Psoas muscle (tissue), 7 donors: ENCODE measurements at regions not wholly inside any gene's neighbourhood (a gene's known extent, or its start where the extent isn't known, plus 50 kb on each side); places are given as distances from the start of the nearest gene placed in this dataset.

Experiments used
- ATAC-seq, 4 donors: fragments of 200-7000 bp; cut with Tn5 transposase; one replicate each; pipeline ENCODE4 v1.9.1; 2020; ENCODE audit warnings: moderate library complexity in 3 of 4, mild to moderate bottlenecking in 2 of 4
- DNase-seq, 2 donors: peaks; one replicate each; pipeline ENCODE4 v3.0.0-alpha.2; 2020
- H3K27ac ChIP-seq: fragments of 200-600 bp; one replicate; pipeline ENCODE4 v1.8.0; 2022
- H3K27me3 ChIP-seq, 3 donors: fragments of 200-600 bp in 1 of 3; one replicate each; pipeline versions ENCODE4 v1.6.1 to v1.8.0; 2013 to 2022; ENCODE audit warnings: low read length in 2 of 3, mild to moderate bottlenecking in 2 of 3, moderate library complexity in 1 of 3; ENCODE audit not compliant: insufficient read depth in 3 of 3
- H3K36me3 ChIP-seq, 2 donors: fragments of 200-600 bp in 1 of 2; one replicate each; pipeline versions ENCODE4 v1.6.1 to v1.8.0; 2013 to 2022; ENCODE audit warnings: low read depth in 1 of 2, mild to moderate bottlenecking in 1 of 2, moderate library complexity in 1 of 2; ENCODE audit not compliant: insufficient read depth in 1 of 2
- H3K4me1 ChIP-seq: fragments of 200-600 bp; one replicate; pipeline ENCODE4 v1.8.0; 2022
- H3K4me3 ChIP-seq: fragments of 200-600 bp; one replicate; pipeline ENCODE4 v1.8.0; 2022; ENCODE audit warnings: mild to moderate bottlenecking
- H3K9me3 ChIP-seq: fragments of 200-600 bp; one replicate; pipeline ENCODE4 v1.8.0; 2022
- CTCF ChIP-seq: fragments of 200-600 bp; IDR thresholded peaks from one replicate; pipeline ENCODE4 v1.8.0; 2022; ENCODE audit warnings: antibody characterized with exemption
- WGBS, 3 donors: extraction: QIAGEN DNeasy Blood & Tissue Kit; methylation state at CpG; one replicate each; pipeline versions ENCODE4 v1.1.6 to v1.1.7; 2013; 5-methylcytosine and 5-hydroxymethylcytosine counted together
- intact Hi-C, 2 donors: fragments of 100-400 bp; cut with DNase I; formaldehyde crosslinking; loops; one replicate each; pipeline versions ENCODE4 v1.11.0 to v1.14.2; 2022
- donor health status: healthy with polysubstance abuse.
- donor health status: DM: no; HTN: no; CAD: no; lungs with moderate emphysema.
- donor health status: Bipolar disorder and iron deficiency.
- donor health status: healthy.
- donor health status: DM: yes; HTN: yes; CAD: no.
- donor health status: DM: no; HTN: no; CAD: no.
- donor health status: DM: yes; HTN: yes; CAD: no.

GRCh38 chr18:61738488-61738887 is 154.3 kb downstream of the RNF152 start:
- ATAC-seq, result peak in 1 of 4 donors; percentile 44
- no peaks in the 10 kb centered on the region for H3K4me1 ChIP-seq
- no peak for DNase-seq
- WGBS, 3 donors, result 56 to 68% (median 60%) methylated on average over 3 of the region's 3 CpGs
- H3K36me3 ChIP-seq, result no peaks in the 10 kb centered on the region
- no peaks in the 10 kb centered on the region for H3K9me3 ChIP-seq
- intact Hi-C loops, result no loop called here
- H3K27me3 ChIP-seq, result no peaks in the 10 kb centered on the region
- H3K27ac ChIP-seq, result peak overlapping the region; percentile 46
- TF ChIP-seq CTCF, result no peak
- H3K4me3 ChIP-seq, result no peak overlapping the region

GRCh38 chr18:61738042-61738441 is 154.8 kb downstream of the RNF152 start:
- 77 to 84% (median 80%) methylated on average over 1 of the region's 1 CpG for WGBS, 3 donors
- H3K9me3 ChIP-seq, result no peaks in the 10 kb centered on the region
- no peak for TF ChIP-seq CTCF
- H3K4me1 ChIP-seq, result no peaks in the 10 kb centered on the region
- intact Hi-C loops, result no loop called here
- ATAC-seq (no peak), DNase-seq (no peak)
- H3K27ac ChIP-seq, result peak overlapping the region; percentile 15
- no peaks in the 10 kb centered on the region for H3K36me3 ChIP-seq
- H3K27me3 ChIP-seq, result no peaks in the 10 kb centered on the region
- H3K4me3 ChIP-seq, result no peak overlapping the region

GRCh38 chr18:61736133-61736532 is 156.7 kb downstream of the RNF152 start:
- no peaks in the 10 kb centered on the region for H3K36me3 ChIP-seq
- intact Hi-C loops, result no loop called here
- DNase-seq, result no peak
- no peaks in the 10 kb centered on the region for H3K27me3 ChIP-seq
- no peak for TF ChIP-seq CTCF
- no peaks in the 10 kb centered on the region for H3K4me1 ChIP-seq
- no peak overlapping the region for H3K4me3 ChIP-seq
- 79 to 88% (median 81%) methylated on average over 4 of the region's 4 CpGs for WGBS, 3 donors
- no peak for ATAC-seq
- no peaks in the 10 kb centered on the region for H3K9me3 ChIP-seq
- H3K27ac ChIP-seq, result no peak overlapping the region

- Histone ChIP-seq H3K27me3 (no peaks in the 10 kb centered on the region), H3K27ac (no peak overlapping the region), H3K36me3 (no peaks in the 10 kb centered on the region), H3K9me3 (no peaks in the 10 kb centered on the region), H3K4me3 (no peak overlapping the region), H3K4me1 (no peaks in the 10 kb centered on the region)
- no peak for TF ChIP-seq CTCF
- whole genome bisulfite sequencing, 3 donors, result 72 to 78% (median 76%) methylated on average over 5 of the region's 5 CpGs
- no peak for ATAC-seq
- DNase-seq, result no peak
- intact Hi-C loops, result no loop called here
Observed at GRCh38 chr18:61735564-61736102, 157.2 kb downstream of the RNF152 start.

- ATAC-seq, result no peak
- intact Hi-C loops, result loop anchor here in 1 of 2 donors (5.0 kb wide), 1 partner anchor 128 kb away; no protein-coding TSS in a partner anchor
- Histone ChIP-seq H3K27ac (no peak overlapping the region), H3K36me3 (no peaks in the 10 kb centered on the region), H3K27me3 (no peaks in the 10 kb centered on the region), H3K4me3 (no peak overlapping the region), H3K4me1 (no peaks in the 10 kb centered on the region), H3K9me3 (no peaks in the 10 kb centered on the region)
- no peak for DNase-seq
- TF ChIP-seq CTCF, result no peak
- 32 to 41% (median 38%) methylated on average over 3 of the region's 3 CpGs for WGBS, 3 donors
Observed at GRCh38 chr18:61734396-61734795, 158.4 kb downstream of the RNF152 start.
